ENCODE measurements at regions not wholly inside any gene's neighbourhood (a gene's known extent, or its start where the extent isn't known, plus 50 kb on each side); places are given as distances from the start of the nearest gene placed in this dataset.

DNA sequence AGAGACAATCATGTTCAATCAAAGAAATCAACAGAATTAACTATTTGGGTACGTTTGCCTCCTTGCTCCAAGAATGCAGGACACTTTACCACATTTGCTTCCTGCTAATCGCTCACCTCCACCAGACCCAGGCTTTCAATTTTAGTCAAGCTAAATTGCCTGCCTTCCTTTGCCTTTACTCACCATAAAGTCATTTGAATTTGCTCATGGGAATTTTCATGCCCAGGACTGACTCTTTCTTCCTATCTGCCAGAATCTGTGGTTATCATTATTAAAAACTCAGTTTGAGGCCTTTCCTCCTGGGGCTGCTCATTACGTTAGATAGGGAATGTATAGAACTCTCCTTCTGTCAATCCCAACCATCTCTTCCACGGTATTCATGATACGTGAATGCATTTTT is 1935.3 kb upstream of the WWC1 start:
- no peak overlapping the region for H3K4me3 Mint-ChIP-seq
- Histone ChIP-seq H3K27me3 (ENCODE audit: insufficient read depth, low read length) (no peaks in the 10 kb centered on the region), H3K9me3 (ENCODE audit: control insufficient read depth in 1 of 2, low read length in 2 of 2) (no peaks in the 10 kb centered on the region), H3K4me3 (ENCODE audit: low read length in 2 of 2) (no peak overlapping the region), H3K4me1 (ENCODE audit: insufficient read depth, low read length) (no peaks in the 10 kb centered on the region), H3K36me3 (ENCODE audit: insufficient read depth, low read length) (no peaks in the 10 kb centered on the region), H3K27ac (ENCODE audit: low read depth, low read length) (no peak overlapping the region)
- POLR2A ChIA-PET (ENCODE audit: partially characterized antibody) = no interaction called here
- H3K27me3 Mint-ChIP-seq = no peaks in the 10 kb centered on the region
- H3K9me3 Mint-ChIP-seq = peaks cover 3 to 14% (median 8%) of the 10 kb centered on the region in 8 donors
- no peak overlapping the region for H3K27ac Mint-ChIP-seq
- CTCF ChIA-PET (ENCODE audit: partially characterized antibody) = no interaction called here
- H3K36me3 Mint-ChIP-seq = no peaks in the 10 kb centered on the region
- no peaks in the 10 kb centered on the region for H3K4me1 Mint-ChIP-seq
- DNase-seq = no peak
- intact Hi-C loops (cut with micrococcal nuclease) = no loop called here

- Histone ChIP-seq H3K4me3 (ENCODE audit: low read length in 2 of 2) (no peak overlapping the region), H3K27ac (ENCODE audit: low read depth, low read length) (no peak overlapping the region), H3K36me3 (ENCODE audit: insufficient read depth, low read length) (no peaks in the 10 kb centered on the region), H3K4me1 (ENCODE audit: insufficient read depth, low read length) (no peaks in the 10 kb centered on the region), H3K9me3 (ENCODE audit: control insufficient read depth in 1 of 2, low read length in 2 of 2) (no peaks in the 10 kb centered on the region), H3K27me3 (ENCODE audit: insufficient read depth, low read length) (no peaks in the 10 kb centered on the region)
- intact Hi-C loops (cut with micrococcal nuclease) = no loop called here
- Mint-ChIP-seq H3K36me3 (no peaks in the 10 kb centered on the region), H3K27me3 (no peaks in the 10 kb centered on the region), H3K9me3 (peaks cover 3 to 19% (median 8%) of the 10 kb centered on the region in 8 donors), H3K4me3 (no peak overlapping the region), H3K4me1 (no peaks in the 10 kb centered on the region), H3K27ac (no peak overlapping the region)
- POLR2A ChIA-PET (ENCODE audit: partially characterized antibody) = no interaction called here
- CTCF ChIA-PET (ENCODE audit: partially characterized antibody) = no interaction called here
- no peak for DNase-seq
Measured at GRCh38 chr5:166358127-166358830, 1933.2 kb upstream of the WWC1 start.

DNA sequence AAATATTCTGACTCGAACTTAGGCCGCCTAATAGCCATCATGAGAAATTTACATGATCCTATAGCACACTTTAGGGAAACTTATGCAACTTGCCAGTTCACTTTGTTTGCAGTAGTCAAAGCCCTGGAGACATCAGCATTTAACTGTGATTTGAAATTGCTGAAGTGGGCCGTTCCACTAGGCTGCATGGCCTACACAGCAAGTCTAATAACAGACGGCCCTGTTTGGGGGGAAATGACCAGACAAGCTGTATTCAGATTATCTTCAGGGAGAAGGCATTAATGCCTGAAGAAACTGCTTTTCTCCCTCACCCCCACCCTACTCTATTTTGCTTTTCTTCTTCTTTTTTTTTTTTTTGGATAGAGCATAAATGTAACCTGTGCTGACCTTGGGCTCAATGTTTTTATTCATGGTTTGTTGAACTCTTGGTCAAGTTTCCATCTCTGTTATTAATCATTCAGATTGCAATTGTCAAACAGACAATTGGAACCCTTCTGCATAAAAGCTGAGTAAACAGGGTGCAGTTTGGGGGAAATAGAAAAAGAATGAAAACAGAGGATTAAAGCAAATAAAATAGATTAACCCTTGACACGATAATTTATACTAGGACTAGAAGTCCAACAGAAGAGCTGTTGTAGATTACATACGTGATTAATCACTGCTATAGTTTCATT is 1928.2 kb upstream of the WWC1 start:
- Mint-ChIP-seq H3K4me3 (no peak overlapping the region), H3K27me3 (no peaks in the 10 kb centered on the region), H3K27ac (no peak overlapping the region), H3K9me3 (peaks cover 0 to 12% (median 4%) of the 10 kb centered on the region in 8 donors), H3K4me1 (no peaks in the 10 kb centered on the region), H3K36me3 (no peaks in the 10 kb centered on the region)
- Histone ChIP-seq H3K27me3 (ENCODE audit: insufficient read depth, low read length) (no peaks in the 10 kb centered on the region), H3K4me3 (ENCODE audit: low read length in 2 of 2) (no peak overlapping the region), H3K9me3 (ENCODE audit: control insufficient read depth in 1 of 2, low read length in 2 of 2) (no peaks in the 10 kb centered on the region), H3K36me3 (ENCODE audit: insufficient read depth, low read length) (no peaks in the 10 kb centered on the region), H3K27ac (ENCODE audit: low read depth, low read length) (no peak overlapping the region), H3K4me1 (ENCODE audit: insufficient read depth, low read length) (no peaks in the 10 kb centered on the region)
- ChIA-PET POLR2A (ENCODE audit: partially characterized antibody) (no interaction called here), CTCF (ENCODE audit: partially characterized antibody) (no interaction called here)
- intact Hi-C loops (cut with micrococcal nuclease) = no loop called here
- DNase-seq = no peak

DNA sequence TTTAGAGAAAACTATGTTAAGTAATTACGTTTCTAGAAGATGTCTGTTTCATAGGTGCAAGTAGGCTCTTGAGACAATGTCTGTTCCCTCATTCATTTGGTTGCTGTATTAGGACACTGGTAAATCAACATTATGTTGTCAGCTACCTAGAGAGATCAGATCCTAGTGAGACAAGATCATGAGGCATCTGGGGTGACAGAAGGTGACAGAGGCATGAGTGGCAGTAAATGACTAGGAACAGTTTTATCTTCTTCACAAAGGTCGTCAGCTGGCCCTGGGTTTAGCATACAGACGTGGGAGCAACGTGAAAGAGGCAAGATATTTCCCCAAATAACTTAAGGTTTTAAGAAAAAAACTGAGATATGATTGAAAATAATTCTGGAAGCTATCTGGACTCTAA is 1926.3 kb upstream of the WWC1 start:
- H3K4me3 Mint-ChIP-seq = no peak overlapping the region
- POLR2A ChIA-PET (ENCODE audit: partially characterized antibody) = no interaction called here
- Histone ChIP-seq H3K27ac (ENCODE audit: low read depth, low read length) (no peak overlapping the region), H3K36me3 (ENCODE audit: insufficient read depth, low read length) (no peaks in the 10 kb centered on the region), H3K9me3 (ENCODE audit: control insufficient read depth in 1 of 2, low read length in 2 of 2) (no peaks in the 10 kb centered on the region), H3K27me3 (ENCODE audit: insufficient read depth, low read length) (no peaks in the 10 kb centered on the region), H3K4me1 (ENCODE audit: insufficient read depth, low read length) (no peaks in the 10 kb centered on the region), H3K4me3 (ENCODE audit: low read length in 2 of 2) (no peak overlapping the region)
- CTCF ChIA-PET (ENCODE audit: partially characterized antibody) = no interaction called here
- no peak overlapping the region for H3K27ac Mint-ChIP-seq
- H3K36me3 Mint-ChIP-seq = no peaks in the 10 kb centered on the region
- peaks cover 0 to 8% (median 2%) of the 10 kb centered on the region in 8 donors for H3K9me3 Mint-ChIP-seq
- no peak for DNase-seq
- no peaks in the 10 kb centered on the region for H3K4me1 Mint-ChIP-seq
- no peaks in the 10 kb centered on the region for H3K27me3 Mint-ChIP-seq
- intact Hi-C loops (cut with micrococcal nuclease) = no loop called here

DNA sequence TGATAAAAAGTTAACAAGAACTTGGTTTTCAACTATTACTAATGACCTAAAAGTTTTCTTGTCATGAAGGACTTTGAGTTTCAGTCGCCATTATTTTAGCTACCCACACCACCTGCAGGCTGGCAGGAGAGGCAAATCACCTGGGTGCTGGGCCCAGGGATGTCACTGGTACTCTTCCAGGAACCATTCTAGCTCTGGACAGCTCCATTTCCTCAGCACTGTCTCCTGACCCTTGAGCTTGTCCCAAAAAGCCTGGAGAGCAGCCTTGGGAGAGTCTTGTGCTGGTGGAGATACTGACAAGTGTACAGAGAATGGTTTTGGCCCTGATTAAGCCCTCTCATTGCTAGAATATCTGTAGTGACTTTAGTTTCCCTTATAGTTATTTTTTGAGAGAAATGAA is 1924.1 kb upstream of the WWC1 start:
- CTCF ChIA-PET (ENCODE audit: partially characterized antibody) = no interaction called here
- POLR2A ChIA-PET (ENCODE audit: partially characterized antibody) = no interaction called here
- Mint-ChIP-seq H3K36me3 (no peaks in the 10 kb centered on the region), H3K27ac (no peak overlapping the region), H3K9me3 (peaks cover 0 to 3% (median 0%) of the 10 kb centered on the region in 8 donors), H3K4me3 (no peak overlapping the region), H3K27me3 (no peaks in the 10 kb centered on the region), H3K4me1 (peaks cover 0 to 2% (median 0%) of the 10 kb centered on the region in 4 donors)
- DNase-seq = no peak
- intact Hi-C loops (cut with micrococcal nuclease) = no loop called here
- no peak overlapping the region for H3K4me3 ChIP-seq (ENCODE audit: low read length in 2 of 2)
- no peaks in the 10 kb centered on the region for H3K4me1 ChIP-seq (ENCODE audit: insufficient read depth, low read length)
- H3K27ac ChIP-seq (ENCODE audit: low read depth, low read length) = no peak overlapping the region
- H3K27me3 ChIP-seq (ENCODE audit: insufficient read depth, low read length) = no peaks in the 10 kb centered on the region
- no peaks in the 10 kb centered on the region for H3K9me3 ChIP-seq (ENCODE audit: control insufficient read depth in 1 of 2, low read length in 2 of 2)
- no peaks in the 10 kb centered on the region for H3K36me3 ChIP-seq (ENCODE audit: insufficient read depth, low read length)

- no peak overlapping the region for H3K4me3 Mint-ChIP-seq
- Histone ChIP-seq H3K27me3 (ENCODE audit: insufficient read depth, low read length) (no peaks in the 10 kb centered on the region), H3K4me3 (ENCODE audit: low read length in 2 of 2) (no peak overlapping the region), H3K9me3 (ENCODE audit: control insufficient read depth in 1 of 2, low read length in 2 of 2) (no peaks in the 10 kb centered on the region), H3K4me1 (ENCODE audit: insufficient read depth, low read length) (no peaks in the 10 kb centered on the region), H3K36me3 (ENCODE audit: insufficient read depth, low read length) (no peaks in the 10 kb centered on the region), H3K27ac (ENCODE audit: low read depth, low read length) (no peak overlapping the region)
- ChIA-PET CTCF (ENCODE audit: partially characterized antibody) (interaction anchor here (0.6 to 0.7 kb wide), 2 partner anchors 71 to 1317 kb away, joined by 3 to 4 read pairs; no protein-coding TSS in a partner anchor), POLR2A (ENCODE audit: partially characterized antibody) (no interaction called here)
- peaks cover 0 to 3% (median 0%) of the 10 kb centered on the region in 8 donors for H3K9me3 Mint-ChIP-seq
- H3K36me3 Mint-ChIP-seq = no peaks in the 10 kb centered on the region
- DNase-seq = no peak
- H3K4me1 Mint-ChIP-seq = peaks cover 0 to 2% (median 0%) of the 10 kb centered on the region in 4 donors
- intact Hi-C loops (cut with micrococcal nuclease) = no loop called here
- H3K27me3 Mint-ChIP-seq = no peaks in the 10 kb centered on the region
- H3K27ac Mint-ChIP-seq = no peak overlapping the region
Measured at GRCh38 chr5:166369346-166369745, 1922.1 kb upstream of the WWC1 start.

GRCh38 chr5:166369807-166370206 is 1921.6 kb upstream of the WWC1 start:
- Mint-ChIP-seq H3K27me3 (no peaks in the 10 kb centered on the region), H3K9me3 (peaks cover 0 to 3% (median 0%) of the 10 kb centered on the region in 8 donors), H3K4me3 (no peak overlapping the region), H3K4me1 (peaks cover 0 to 2% (median 0%) of the 10 kb centered on the region in 4 donors), H3K27ac (no peak overlapping the region), H3K36me3 (no peaks in the 10 kb centered on the region)
- no peaks in the 10 kb centered on the region for H3K36me3 ChIP-seq (ENCODE audit: insufficient read depth, low read length)
- no peaks in the 10 kb centered on the region for H3K27me3 ChIP-seq (ENCODE audit: insufficient read depth, low read length)
- H3K27ac ChIP-seq (ENCODE audit: low read depth, low read length) = no peak overlapping the region
- POLR2A ChIA-PET (ENCODE audit: partially characterized antibody) = no interaction called here
- no peaks in the 10 kb centered on the region for H3K4me1 ChIP-seq (ENCODE audit: insufficient read depth, low read length)
- intact Hi-C loops (cut with micrococcal nuclease) = no loop called here
- no peak for DNase-seq
- H3K4me3 ChIP-seq (ENCODE audit: low read length in 2 of 2) = no peak overlapping the region
- CTCF ChIA-PET (ENCODE audit: partially characterized antibody) = interaction anchor here (0.6 to 0.7 kb wide), 2 partner anchors 71 to 1316 kb away, joined by 3 to 4 read pairs; no protein-coding TSS in a partner anchor
- no peaks in the 10 kb centered on the region for H3K9me3 ChIP-seq (ENCODE audit: control insufficient read depth in 1 of 2, low read length in 2 of 2)

Data from CD4-positive, alpha-beta memory T cell (primary cell).